COLO829 (cell line): ENCODE measurements at regions not wholly inside any gene's neighbourhood (a gene's known extent, or its start where the extent isn't known, plus 50 kb on each side); places are given as distances from the start of the nearest gene placed in this dataset.
"Not testable (repeated sequence)": the region's sequence is repeated elsewhere in the genome, so short reads cannot be mapped to it uniquely, and the experiment has no call there.

Experiments used
- DNase-seq: peaks from one replicate; pipeline ENCODE4 v3.0.0; 2012; ENCODE audit warnings: low spot score

DNA sequence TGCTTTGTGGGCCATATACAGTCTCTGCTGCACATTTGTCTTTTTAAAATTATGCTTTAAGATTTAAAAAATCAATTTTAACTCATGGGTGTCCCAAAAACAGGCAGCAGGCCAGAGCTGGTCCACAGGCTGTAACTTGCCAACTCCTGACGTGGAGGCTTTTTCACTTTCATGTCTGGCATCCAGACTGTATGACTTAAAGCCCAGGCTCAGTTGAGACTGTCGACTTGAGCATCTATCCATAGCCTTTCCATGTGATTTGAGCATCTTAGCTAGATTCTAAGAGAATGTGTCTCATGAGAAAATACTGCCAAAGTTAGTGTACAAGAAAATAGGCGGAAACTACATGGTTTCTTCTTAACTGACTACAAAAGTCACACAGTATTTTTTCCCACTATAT, 559.0 kb upstream of the TUSC1 start:
- DNase-seq, result no peak

DNA sequence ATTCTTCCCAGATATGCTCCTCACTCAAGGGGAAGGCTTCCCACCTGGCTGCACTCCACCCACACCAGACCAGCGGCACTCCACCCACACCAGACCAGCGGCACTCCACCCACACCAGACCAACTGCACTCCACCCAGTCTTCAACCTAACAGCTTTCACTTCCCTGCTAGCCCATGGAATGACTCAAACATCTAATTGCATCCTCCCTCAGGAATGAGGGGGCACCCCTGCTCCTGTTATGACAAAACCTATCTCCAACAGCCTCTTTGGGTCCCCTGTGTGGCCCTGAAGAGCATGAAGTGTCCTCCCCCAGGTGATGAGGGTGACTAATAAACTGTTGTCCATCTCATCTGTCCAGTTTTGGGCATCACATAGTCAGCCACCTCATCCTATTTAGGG, 556.6 kb upstream of the TUSC1 start:
- no peak for DNase-seq

DNA sequence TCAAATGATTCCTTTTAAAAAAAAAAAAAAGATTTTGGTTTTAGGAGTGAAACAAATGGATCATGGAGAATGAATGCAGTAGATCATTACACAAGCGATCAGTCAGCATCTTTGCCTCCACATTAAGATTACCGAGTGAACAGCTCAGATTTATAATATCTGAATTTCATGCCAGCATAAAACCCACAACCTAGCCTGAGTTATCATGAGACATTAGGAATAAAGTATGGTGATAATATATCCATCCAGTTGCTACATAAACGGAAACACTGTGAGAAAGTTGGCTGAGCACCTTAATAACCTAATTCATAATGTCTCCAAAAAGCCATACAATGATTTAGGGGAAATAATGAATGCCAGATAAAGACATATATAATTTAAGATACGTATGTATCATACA, 553.1 kb upstream of the TUSC1 start:
- no peak for DNase-seq

DNA sequence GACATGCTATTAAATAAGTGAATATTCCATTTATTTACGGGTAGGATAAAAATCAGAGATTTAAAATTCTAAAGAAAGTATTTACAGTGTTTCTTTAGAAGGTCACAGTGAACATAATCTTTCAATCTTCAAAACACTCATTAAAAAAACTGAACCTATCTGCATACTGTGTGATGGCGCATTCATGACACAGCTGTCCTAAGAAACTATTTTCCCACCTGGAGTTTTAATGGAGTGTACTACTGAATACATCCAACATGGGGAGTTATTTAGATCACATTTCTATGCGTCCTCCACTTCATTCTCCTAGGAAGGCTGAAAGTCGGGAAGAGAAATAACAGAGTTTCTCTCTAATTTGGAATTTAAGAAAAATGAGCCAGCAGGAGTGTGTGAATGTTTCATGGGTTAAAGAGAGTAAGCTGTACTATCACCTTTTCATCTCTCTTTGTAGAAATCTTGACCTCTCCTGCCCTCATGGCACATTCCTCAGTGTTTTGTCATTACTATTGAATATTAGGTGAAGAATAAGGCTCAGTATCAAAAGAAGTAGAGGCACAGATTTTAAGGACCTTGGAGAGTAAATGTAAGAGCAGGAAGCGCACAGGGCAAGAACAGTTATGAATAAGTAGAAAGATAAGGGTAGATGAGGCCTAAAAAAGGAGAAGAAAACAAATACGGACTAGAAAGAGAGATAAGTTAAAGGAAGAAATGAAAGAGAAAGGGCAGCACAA, 551.2 kb upstream of the TUSC1 start:
- no peak for DNase-seq

DNA sequence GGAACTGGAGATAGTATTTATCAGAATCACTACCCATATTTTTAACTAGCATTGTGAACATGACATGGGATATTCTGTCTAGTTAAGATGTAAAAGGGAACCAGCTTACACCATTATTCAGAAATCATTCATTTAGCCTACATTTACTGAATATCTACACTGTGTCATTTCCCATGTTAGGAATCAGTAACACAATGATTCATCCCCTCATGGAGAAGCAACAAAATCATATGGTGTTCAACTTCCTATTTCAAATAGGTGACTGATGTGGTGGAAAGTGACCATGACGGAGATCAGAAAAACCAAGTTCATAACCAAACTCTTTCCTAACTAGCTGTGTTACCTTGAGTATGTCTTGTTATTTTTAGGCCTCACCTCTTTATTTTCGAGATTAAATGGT, 550.0 kb upstream of the TUSC1 start:
- no peak for DNase-seq

DNA sequence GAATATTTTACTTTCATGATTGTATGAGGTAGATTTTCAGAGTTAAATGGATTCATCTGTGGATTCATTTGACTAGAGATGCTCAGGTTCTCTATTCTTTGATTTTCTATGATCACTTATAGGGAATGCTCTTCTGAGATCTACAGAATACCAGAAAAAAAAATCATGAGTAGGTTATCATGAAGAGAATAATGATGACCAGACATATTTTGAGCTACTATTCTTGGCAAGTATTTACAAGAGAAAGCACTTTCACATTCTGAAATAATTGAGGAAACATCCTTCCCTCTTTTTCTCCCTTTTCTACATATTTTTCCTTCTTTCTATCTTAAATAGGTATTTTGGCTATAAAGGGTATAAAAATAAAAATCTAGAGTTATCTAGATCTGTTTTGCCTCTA, 543.0 kb upstream of the TUSC1 start:
- no peak for DNase-seq

DNA sequence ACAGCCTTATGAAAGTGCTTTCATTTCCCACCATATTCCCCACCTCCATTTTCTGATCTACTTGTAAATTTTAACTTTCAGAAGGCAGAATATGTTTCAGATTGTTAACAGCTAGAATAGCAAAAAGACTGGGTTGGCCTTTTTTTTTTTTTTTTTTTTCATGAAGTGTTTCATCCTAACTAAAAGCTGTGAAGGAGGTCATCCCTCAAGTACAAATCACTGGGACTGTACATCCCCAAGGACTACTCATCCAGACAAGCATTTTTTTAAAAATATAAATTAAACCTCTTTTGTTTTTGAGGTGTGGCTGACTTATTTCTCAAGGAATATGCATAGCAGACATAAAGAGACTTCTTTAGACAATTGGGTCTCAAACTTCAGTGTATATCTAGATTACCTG, 542.1 kb upstream of the TUSC1 start:
- DNase-seq, result no peak

DNA sequence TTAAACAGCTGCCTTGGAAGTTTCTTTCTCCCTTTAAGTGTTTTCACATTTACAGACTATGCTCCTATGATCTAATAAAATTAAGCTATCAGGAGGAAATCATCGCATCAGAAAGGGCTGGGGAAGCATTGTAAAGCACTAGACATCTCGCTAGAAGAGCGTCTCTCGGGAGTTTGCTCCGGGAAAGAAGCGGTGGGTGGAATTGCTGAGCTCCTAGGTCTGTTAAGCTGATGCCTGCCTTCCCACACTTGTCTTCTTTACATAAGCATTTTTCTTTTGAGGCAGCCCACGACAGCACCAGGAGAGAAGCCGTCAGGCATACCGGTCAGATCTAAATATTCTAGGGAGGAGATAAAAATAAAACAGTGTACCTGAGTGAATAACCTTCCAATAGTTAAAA, 541.7 kb upstream of the TUSC1 start:
- no peak for DNase-seq

DNA sequence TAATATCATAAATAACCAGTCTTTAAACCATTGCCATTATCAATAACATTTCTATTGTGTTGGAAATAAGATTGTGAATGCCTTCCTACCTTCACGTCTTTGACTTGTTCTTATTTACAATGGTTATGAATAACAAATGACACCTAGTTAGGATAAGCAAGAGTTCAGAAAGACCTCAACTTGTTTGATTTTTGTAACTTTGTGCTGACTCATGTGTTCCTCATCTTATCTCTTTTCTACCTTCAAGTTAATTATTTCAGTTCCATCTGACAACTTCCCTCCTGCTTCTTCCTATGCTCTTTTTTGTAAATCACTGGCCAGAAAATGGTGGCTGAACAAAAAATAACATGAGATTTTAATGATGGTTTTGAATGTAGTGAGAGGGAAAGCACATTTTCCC, 538.5 kb upstream of the TUSC1 start:
- no peak for DNase-seq

DNA sequence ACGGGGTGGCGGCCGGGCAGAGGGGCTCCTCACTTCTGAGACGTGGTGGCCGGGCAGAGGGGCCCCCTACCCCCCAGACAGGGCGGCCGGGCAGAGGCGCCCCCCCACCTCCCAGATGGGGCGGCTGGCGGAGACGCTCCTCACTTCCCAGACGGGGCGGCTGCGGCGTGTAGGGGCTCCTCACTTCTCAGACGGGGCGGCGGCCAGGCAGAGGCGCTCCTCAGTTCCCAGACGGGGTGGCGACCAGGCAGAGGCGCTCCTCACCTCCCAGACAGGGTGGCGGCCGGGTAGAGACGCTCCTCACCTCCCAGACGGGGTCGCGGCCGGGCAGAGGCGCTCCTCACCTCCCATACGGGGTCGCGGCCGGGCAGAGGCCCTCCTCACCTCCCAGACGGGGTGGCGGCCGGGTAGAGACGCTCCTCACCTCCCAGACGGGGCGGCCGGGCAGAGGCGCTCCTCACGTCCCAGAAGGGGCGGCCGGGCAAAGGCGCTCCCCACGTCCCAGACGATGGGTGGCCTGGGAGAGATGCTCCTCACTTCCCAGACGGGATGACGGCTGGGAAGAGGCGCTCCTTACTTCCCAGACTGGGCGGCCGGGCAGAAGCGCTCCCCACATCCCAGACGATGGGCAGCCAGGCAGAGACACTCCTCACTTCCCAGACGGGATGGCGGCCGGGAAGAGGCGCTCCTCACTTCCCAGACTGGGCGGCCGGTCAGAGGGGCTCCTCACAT, 536.6 kb upstream of the TUSC1 start:
- DNase-seq, result not testable (repeated sequence)

DNA sequence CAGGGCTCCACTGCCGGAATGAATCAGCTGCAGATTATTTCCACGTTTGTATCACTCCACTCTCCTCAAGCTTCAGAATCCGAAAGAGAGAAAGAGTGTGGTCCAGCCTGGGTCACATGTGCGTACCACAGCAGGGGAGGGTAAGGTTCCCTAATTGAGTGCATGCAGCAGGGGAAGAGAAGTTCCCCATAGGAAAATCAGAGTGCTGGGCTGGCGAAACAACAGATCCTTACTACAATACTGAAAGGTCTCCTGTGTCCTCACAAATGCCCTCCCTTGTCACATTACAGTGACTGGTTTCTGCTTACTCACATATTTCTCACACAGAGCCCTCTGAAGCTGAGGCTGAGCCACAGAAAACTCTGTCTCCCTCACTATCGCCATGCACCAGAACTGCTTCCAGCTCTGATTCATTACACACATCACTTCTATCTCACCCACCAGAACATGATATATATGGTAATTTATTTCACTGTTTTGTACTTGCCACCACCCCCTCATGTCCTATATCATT, 532.2 kb upstream of the TUSC1 start:
- no peak for DNase-seq

DNA sequence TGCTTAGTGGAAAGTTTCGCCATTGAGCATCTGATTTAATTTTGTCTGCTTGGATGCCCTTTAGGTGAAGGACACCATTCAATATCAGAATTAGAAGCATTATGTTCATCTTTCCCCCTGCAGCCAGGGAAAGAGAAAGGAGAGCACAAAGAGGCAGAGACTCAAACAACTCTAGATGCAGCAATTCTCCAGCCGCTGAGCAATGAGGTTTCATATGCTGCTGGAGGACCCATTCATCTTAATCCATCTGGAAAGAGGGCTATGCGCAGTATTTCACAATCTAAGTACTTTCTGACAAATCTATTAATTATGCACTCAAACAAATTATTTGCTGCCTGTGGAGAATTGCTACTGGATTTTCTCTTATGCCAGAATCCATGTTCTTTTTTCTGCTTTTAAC, 527.0 kb upstream of the TUSC1 start:
- no peak for DNase-seq

DNA sequence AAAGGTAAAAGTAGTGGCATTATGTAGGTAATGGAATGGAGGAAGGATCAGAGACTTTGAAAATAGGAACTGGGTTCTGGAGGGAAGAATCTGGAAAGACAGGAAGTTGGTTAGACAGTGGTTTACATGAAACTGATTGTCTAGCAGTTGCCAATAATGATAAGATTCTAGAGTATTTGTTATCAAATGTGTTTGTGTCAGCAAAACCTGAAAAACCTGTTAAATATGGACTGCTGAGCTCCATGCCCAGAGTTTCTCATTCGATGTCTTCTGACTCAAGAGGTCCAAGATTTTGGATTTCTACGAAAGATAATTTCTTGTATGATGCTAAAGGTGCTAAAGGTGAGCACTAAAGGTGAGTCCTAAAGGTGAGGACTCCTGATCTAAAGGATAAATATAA, 515.0 kb upstream of the TUSC1 start:
- DNase-seq, result no peak

DNA sequence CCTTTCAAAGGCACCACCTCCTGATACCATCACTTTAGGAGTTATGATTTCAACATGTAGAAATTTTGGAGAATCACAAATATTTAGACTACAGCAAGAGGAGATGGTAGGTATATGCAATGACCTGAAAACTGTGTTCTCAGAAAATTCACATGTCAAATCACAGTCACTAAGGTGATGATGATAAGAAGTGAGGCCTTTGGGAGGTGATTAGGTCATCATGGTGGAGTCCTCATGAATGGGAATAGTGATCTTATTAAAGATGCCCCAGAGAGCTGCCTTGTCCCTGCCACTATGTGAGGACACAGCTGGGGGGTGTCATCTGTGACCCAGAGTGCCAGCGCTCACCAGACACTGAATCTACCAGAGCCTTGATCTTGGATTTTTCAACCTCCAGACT, 513.5 kb upstream of the TUSC1 start:
- no peak for DNase-seq

DNA sequence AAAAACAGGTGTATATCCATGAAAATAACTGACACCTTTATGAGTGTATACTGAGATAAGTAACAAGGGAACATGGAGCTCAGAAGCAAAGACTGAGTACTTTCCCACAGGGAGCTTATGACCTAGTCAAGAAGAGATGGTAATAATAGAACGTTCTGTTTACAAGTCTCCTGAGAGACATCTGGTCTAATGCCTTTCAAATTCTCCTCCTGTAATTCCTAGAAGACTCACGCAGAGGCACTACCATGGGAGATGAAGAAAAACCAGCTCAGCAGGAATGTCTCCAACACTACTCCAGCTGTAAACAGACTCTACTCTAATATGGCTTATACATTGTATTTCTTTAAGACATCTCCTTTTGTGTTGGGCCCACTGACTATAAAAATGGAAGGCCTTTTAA, 503.6 kb upstream of the TUSC1 start:
- no peak for DNase-seq

DNA sequence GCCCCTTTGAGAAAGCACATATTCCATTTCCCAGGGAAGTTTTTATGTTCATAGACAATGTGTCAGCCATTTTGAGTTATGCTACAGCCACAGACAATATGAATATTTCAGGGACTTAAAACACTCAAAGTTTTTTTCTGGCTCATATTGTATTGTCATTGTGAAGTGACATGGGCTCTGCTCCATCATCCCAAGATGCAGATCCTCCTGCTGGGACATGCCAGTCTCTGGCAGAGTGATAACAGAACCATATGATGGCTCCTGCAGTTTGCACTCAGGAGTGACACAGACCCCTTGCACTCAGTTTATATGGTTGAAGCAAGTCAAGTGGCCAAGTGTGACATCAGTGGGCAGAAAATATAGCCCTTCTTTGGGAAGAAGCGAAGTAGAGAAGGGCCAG, 498.4 kb upstream of the TUSC1 start:
- DNase-seq, result no peak

DNA sequence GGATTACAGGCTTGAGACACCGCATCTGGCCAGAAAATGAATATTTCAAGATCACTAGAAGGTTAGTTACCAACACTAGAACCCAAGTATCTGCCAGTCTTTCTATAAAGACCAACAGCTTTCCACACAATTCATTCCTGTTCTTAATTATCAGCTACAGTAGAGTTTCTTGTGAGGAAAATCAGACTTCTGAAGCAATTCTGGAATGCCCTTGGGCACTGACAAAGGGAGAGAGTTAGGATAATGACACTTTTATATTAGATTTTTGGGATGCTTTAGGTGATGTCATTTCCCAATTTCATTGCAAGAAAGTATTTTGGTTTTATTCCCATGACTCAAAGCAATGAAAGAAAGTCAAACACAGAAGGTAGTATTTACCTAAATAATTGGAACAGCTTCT, 497.0 kb upstream of the TUSC1 start:
- DNase-seq, result peak; percentile 2

DNA sequence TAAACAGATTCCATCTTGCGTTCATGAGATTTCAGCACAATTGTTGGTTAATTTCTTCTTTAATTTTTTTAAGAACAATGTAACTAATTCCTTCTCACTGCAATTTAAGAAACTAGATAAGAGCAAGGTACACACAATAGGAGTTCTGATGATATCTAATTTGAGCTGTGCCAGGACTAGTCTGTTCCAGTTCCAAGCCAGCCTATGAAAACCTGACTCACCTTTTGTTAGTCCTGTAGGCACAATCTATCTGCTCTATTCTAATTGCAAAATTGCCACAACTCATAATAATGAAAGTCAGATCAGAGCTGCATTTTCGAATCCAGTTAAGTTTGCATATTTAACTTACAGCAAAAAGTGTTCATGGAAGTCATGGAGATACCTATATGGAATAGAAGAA, 494.1 kb upstream of the TUSC1 start:
- no peak for DNase-seq

DNA sequence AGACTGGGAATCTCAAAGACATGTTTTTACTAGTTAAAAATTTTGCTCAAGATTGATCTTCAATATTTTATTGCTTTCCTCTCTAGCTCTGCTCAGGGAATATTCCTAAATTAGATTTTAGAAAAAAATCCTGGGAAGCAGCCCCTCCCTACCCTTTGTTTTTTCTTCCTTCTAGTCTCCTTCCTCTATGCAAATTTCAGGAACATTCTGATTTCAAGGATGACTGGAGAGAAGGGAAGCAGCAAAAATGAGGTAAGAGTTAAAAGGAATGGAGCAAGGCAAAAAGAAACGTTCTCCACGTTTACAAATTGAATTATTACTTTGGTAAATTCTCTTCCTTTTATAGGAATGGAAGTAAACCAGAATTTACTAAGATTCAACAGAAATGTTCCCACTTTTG, 493.4 kb upstream of the TUSC1 start:
- DNase-seq, result no peak

DNA sequence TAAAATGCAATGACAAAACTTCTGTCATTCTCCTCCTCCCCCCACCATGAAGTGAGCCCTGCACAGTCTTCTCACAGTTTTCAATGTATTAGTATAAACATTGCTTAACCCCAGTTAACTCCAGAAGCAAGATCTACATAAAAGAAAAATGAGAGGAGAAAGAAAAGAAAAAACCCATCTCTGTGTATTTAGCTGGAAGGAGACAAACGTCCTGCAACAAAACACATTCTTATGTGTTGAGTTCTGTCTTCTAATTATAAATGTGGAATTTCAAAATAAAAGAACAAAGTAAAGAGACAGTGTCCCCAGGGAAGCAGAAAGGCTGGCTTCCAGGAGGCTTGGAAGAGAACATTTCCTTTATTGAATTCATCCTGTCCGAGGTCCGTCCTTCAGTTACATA, 491.9 kb upstream of the TUSC1 start:
- DNase-seq, result no peak

DNA sequence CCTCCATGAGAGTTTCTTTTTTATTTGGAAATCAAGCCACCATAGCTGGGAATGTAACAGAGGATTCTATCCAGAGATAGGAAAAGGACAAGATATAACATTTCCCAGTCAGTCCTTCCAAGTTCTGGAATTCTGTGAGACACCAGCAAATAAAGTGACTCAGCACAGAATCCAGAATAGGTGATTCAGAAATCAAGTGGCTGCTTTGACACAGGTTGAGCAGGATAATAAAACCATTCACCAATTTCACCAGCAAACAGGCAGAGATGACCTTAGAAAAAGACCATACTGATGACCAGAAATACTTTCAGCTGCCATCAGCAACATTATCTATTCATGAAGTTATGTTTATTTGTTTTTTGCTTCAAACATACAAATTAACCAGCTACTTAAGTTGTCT, 491.5 kb upstream of the TUSC1 start:
- DNase-seq, result no peak

DNA sequence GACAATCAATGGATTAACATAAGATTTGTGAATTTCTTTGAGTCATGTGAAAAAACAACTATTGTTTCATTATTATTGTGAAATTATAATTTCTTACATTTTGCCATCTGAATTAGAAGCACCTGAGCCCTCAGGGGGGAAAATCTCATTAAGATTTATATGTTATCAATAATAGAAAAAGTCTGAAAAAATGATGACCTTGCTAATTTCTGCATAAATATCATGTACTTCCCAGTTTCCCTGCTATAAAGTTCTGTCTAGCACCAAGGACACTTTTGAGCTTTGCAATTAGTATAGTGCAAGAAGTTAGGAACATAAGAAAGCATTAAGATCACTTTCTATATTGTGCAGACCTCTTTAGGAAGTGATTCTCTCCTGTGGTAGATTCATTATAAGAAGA, 488.3 kb upstream of the TUSC1 start:
- no peak for DNase-seq

DNA sequence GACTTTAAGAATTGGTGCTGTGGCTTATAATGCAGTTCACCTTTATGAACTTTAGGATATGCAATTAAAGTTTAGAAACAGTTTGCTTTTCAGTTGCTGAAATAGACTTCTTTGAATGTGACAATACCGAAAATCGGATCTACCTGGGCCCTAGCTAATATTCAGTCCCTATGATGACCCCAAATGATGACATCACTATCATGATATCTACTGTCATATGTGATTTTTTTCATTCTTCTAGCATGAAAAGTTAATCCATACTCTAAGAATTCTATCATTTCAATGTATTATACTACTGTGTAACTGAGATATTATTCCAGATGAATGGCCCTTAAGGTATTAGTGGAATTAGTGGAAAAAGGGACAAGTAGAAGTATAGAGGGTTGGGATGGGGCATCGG, 487.2 kb upstream of the TUSC1 start:
- DNase-seq, result no peak

DNA sequence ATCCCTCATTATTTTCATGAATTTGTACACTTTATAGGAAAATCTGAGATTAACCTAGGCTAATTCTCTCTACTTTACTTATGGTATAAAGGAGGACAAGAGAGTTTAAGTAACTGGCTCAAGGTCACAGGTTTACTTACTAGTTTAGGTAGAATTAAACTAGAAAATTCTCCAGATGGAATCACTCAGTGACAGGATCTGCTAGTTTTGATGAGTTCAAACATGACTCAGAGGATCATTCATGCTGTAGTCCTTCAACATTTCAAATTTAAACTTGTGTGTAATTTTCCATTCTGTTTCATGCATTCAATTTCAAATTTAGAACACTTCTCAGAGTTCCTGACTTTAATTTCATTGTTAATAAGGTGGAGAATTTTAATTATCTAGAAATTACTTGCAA, 485.7 kb upstream of the TUSC1 start:
- no peak for DNase-seq
